SH-SY5Y (cell line): ENCODE measurements at regions not wholly inside any gene's neighbourhood (a gene's known extent, or its start where the extent isn't known, plus 50 kb on each side); places are given as distances from the start of the nearest gene placed in this dataset.

ENCODE experiments used
- GATA2 ChIP-seq: IDR thresholded peaks from 2 replicates; pipeline ENCODE4 v1.6.1; 2011; ENCODE audit warnings: mild to moderate bottlenecking, low read depth, low read length
- GATA3 ChIP-seq: IDR thresholded peaks from 2 replicates; pipeline ENCODE4 v1.6.1; 2011; ENCODE audit warnings: low read depth, mild to moderate bottlenecking, low read length, moderate library complexity

DNA sequence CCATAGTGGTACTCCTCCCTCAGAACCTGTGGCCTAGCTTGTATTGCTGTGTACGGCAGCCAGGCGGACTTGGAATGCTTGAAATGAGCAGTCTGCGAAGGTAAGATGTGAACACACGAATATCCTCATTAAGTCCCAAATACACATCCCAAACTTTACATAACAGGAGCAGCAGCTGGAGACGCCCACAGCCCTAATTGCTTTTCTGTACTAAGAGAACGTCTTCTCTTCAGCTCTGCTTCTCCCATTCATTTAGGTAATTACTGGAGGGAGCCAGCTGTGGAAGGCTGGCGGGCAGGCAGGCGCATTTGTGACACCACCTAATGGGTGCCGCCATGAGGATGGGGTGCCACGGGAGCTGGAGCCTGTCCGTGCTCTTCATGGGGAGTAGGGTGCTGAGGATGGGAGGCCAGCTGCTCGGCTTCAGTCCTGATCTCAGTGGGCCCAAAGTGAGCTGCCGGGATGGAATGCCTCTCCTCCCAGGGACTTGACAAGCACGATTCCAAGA lies 66.6 kb upstream of the POU3F1 start:
- TF ChIP-seq GATA2: no peak
- no peak for TF ChIP-seq GATA3
